ENCODE measurements at regions not wholly inside any gene's neighbourhood (a gene's known extent, or its start where the extent isn't known, plus 50 kb on each side); places are given as distances from the start of the nearest gene placed in this dataset.

DNA sequence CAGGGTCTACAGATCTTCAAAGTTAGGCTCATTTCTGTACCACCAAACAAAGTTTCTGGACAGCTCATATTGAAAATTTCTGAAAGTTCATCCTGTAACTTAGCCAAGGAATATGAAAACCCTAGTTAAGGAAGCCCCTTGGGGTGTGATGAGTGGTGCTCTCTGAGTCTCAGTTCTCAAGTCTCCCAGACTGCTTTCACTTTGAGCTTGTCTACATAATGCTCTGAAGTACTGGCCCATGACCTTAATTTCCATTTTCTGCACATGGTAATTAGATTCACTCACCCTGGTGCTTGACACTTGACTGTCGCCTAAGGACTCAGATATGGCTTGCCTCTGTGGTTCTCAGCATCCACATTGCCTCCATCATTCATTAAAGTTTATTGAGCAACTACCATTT lies 51.7 kb upstream of the SATB2 start:
- no peaks in the 10 kb centered on the region for H4K20me1 ChIP-seq (ENCODE audit: control insufficient read depth, insufficient read depth, insufficient read length)
- H2BK5ac ChIP-seq (ENCODE audit: insufficient read length, low read length), result no peak overlapping the region
- no peaks in the 10 kb centered on the region for H3K79me2 ChIP-seq (ENCODE audit: insufficient read depth, low read length)
- no peak overlapping the region for H3K23ac ChIP-seq (ENCODE audit: insufficient read length, low read depth, low read length)
- H4K91ac ChIP-seq (ENCODE audit: insufficient read length, low read depth, low read length), result no peak overlapping the region
- H3K23me2 ChIP-seq (ENCODE audit: insufficient read length, low read depth, low read length, poor library complexity, severe bottlenecking), result no peaks in the 10 kb centered on the region
- H2BK120ac ChIP-seq (ENCODE audit: low read depth, low read length, poor library complexity, severe bottlenecking), result no peak overlapping the region
- WGBS (ENCODE audit: extremely low coverage, insufficient read length, low lambda C conversion rate), result no CpG with 5 or more reads among the region's 1 CpG
- no peak overlapping the region for H3K9ac ChIP-seq (ENCODE audit: extremely low read depth, insufficient read length, low read length)
- H3K4me1 ChIP-seq (ENCODE audit: insufficient read depth, low read length), result no peaks in the 10 kb centered on the region
- H3K79me1 ChIP-seq (ENCODE audit: insufficient read depth, low read depth, low read length, poor library complexity, severe bottlenecking), result no peaks in the 10 kb centered on the region
- no peak overlapping the region for H3K14ac ChIP-seq (ENCODE audit: insufficient read depth, low read length)
- no peaks in the 10 kb centered on the region for H3K9me3 Mint-ChIP-seq
- no peak overlapping the region for H2AK5ac ChIP-seq (ENCODE audit: insufficient read length, low read length)
- no peak overlapping the region for H2AFZ ChIP-seq (ENCODE audit: low read length)
- TF ChIP-seq, protein P1, sequence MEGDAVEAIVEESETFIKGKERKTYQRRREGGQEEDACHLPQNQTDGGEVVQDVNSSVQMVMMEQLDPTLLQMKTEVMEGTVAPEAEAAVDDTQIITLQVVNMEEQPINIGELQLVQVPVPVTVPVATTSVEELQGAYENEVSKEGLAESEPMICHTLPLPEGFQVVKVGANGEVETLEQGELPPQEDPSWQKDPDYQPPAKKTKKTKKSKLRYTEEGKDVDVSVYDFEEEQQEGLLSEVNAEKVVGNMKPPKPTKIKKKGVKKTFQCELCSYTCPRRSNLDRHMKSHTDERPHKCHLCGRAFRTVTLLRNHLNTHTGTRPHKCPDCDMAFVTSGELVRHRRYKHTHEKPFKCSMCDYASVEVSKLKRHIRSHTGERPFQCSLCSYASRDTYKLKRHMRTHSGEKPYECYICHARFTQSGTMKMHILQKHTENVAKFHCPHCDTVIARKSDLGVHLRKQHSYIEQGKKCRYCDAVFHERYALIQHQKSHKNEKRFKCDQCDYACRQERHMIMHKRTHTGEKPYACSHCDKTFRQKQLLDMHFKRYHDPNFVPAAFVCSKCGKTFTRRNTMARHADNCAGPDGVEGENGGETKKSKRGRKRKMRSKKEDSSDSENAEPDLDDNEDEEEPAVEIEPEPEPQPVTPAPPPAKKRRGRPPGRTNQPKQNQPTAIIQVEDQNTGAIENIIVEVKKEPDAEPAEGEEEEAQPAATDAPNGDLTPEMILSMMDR (conservative IDR thresholded peaks at IDR 0.05), result no peak
- H3K27ac ChIP-seq (ENCODE audit: insufficient read length, low read depth, low read length), result no peak overlapping the region
- H3K4ac ChIP-seq (ENCODE audit: low read depth, low read length), result no peak overlapping the region
- H4K5ac ChIP-seq (ENCODE audit: insufficient read length, low read depth, low read length), result no peak overlapping the region
- H3K18ac ChIP-seq (ENCODE audit: insufficient read length, low read depth, low read length), result no peak overlapping the region
- no peaks in the 10 kb centered on the region for H3K9me3 ChIP-seq (ENCODE audit: control insufficient read depth, low read depth, low read length)
- no peak overlapping the region for H2BK15ac ChIP-seq (ENCODE audit: low read depth, low read length)
- H3K27me3 ChIP-seq (ENCODE audit: insufficient read depth, low read length), result no peaks in the 10 kb centered on the region
- H3K4me3 Mint-ChIP-seq, result no peak overlapping the region
- H2BK20ac ChIP-seq (ENCODE audit: low read depth, low read length, poor library complexity, severe bottlenecking), result no peak overlapping the region
- no peak overlapping the region for H3K56ac ChIP-seq (ENCODE audit: insufficient read length, low read depth, low read length)
- H3K36me3 Mint-ChIP-seq (ENCODE audit: insufficient read depth in 1 of 3, low read depth in 3 of 3), result no peaks in the 10 kb centered on the region
- DNase-seq, result no peak
- no peak overlapping the region for H4K8ac ChIP-seq (replicated peaks; ENCODE audit: insufficient read length, low read depth, low read length)
- no peak overlapping the region for H3K27ac Mint-ChIP-seq
- H3T11ph ChIP-seq (ENCODE audit: low read length), result no peak overlapping the region
- H2BK12ac ChIP-seq (ENCODE audit: insufficient read length, low read depth, low read length), result no peak overlapping the region
- no peak overlapping the region for H3K4me2 ChIP-seq (ENCODE audit: insufficient read depth, insufficient read length, low read length)
- H3K27me3 Mint-ChIP-seq (ENCODE audit: low read depth), result no peaks in the 10 kb centered on the region
- H3K4me1 Mint-ChIP-seq, result no peaks in the 10 kb centered on the region

Measured in H9 (cell line).